A549 (cell line): ENCODE measurements at regions not wholly inside any gene's neighbourhood (a gene's known extent, or its start where the extent isn't known, plus 50 kb on each side); places are given as distances from the start of the nearest gene placed in this dataset.

Experiments used
- ATAC-seq, 2 experiments: fragments of 200-7000 bp in 1 of 2; fragments of >200 bp in 1 of 2; cut with Nextera tagmentation in 1 of 2; cut with Tn5 transposase in 1 of 2; 3 replicates each; pipeline versions ENCODE4 v1.8.0 to v1.9.1; 2018 to 2020; ENCODE audit warnings: mild to moderate bottlenecking in 1 of 2, moderate library complexity in 1 of 2
- CTCF ChIA-PET: fragments of 300-600 bp; sonication (Branson Sonifier 250); formaldehyde crosslinking; extraction: SDS; loops from one replicate; lab custom pipeline; 2021; ENCODE audit warnings: antibody characterized with exemption, inconsistent platforms; lab: Yijun Ruan, JAX
- POLR2A ChIA-PET: fragments of 350-600 bp; formaldehyde crosslinking; extraction: SDS; loops from one replicate; lab custom pipeline; 2021; ENCODE audit warnings: antibody characterized with exemption, inconsistent platforms; lab: Yijun Ruan, JAX
- DNase-seq, 2 experiments: peaks; one replicate each; pipeline versions ENCODE4 v3.0.0 to v3.0.0-alpha.2; 2011 to 2016; ENCODE audit warnings: low read depth in 1 of 2, low spot score in 1 of 2
- FAIRE-seq: peaks from 2 replicates; lab custom pipeline; 2011; peaks lifted over from hg19 to GRCh38; lab: Jason Lieb, UNC
- H3K27ac ChIP-seq, 2 experiments: fragments of >200 bp; sonication (Bioruptor Twin); formaldehyde crosslinking; 3 replicates each; pipeline ENCODE4 v1.5.1; 2016 to 2017
- H3K4me1 ChIP-seq: fragments of >200 bp; sonication (Bioruptor Twin); formaldehyde crosslinking; 3 replicates; pipeline ENCODE4 v1.6.1; 2016
- H3K4me2 ChIP-seq: fragments of >200 bp; sonication (Bioruptor Twin); formaldehyde crosslinking; 3 replicates; pipeline ENCODE4 v1.6.1; 2016
- H3K4me3 ChIP-seq: fragments of >200 bp; sonication (Bioruptor Twin); formaldehyde crosslinking; 3 replicates; pipeline ENCODE4 v1.5.1; 2016
- H3K9me3 ChIP-seq: fragments of >200 bp; sonication (Bioruptor Twin); formaldehyde crosslinking; 3 replicates; pipeline ENCODE4 v1.6.1; 2016
- ATOH8 ChIP-seq: fragments of 250-450 bp; sonication (Bioruptor Pico); IDR thresholded peaks from 2 replicates; pipeline ENCODE4 v1.5.0; 2020; ENCODE audit warnings: low read depth, mild to moderate bottlenecking, moderate library complexity
- BCL3 ChIP-seq: fragments of >200 bp; sonication (Bioruptor Twin); formaldehyde crosslinking; IDR thresholded peaks from 3 replicates; pipeline ENCODE4 v1.6.1; 2016
- CHD4 ChIP-seq: fragments of 200-600 bp; sonication (generic); IDR thresholded peaks from 2 replicates; pipeline ENCODE4 v1.6.1; 2016; ENCODE audit warnings: antibody characterized with exemption, mild to moderate bottlenecking, borderline replicate concordance
- E2F6 ChIP-seq: IDR thresholded peaks from 2 replicates; pipeline ENCODE4 v1.6.1; 2012; ENCODE audit warnings: low read depth, borderline replicate concordance
- EHMT2 ChIP-seq: fragments of 200-600 bp; sonication (generic); IDR thresholded peaks from 2 replicates; pipeline ENCODE4 v1.6.1; 2016; ENCODE audit warnings: antibody characterized with exemption, low read depth, mild to moderate bottlenecking, moderate library complexity
- ELK1 ChIP-seq: fragments of 150-350 bp; IDR thresholded peaks from 2 replicates; pipeline ENCODE4 v1.6.1; 2014; ENCODE audit warnings: low read depth, mild to moderate bottlenecking, low read length
- ESRRA ChIP-seq: fragments of 150-350 bp; IDR thresholded peaks from 2 replicates; pipeline ENCODE4 v1.6.1; 2014; ENCODE audit warnings: mild to moderate bottlenecking, low read length, borderline replicate concordance
- FOSB ChIP-seq: fragments of 250-450 bp; sonication (Bioruptor Pico); IDR thresholded peaks from 2 replicates; pipeline ENCODE4 v1.5.0; 2020; ENCODE audit warnings: mild to moderate bottlenecking, moderate library complexity
- FOSL2 ChIP-seq, 2 experiments: fragments of 450-650 bp in 1 of 2; fragments of >200 bp in 1 of 2; sonication (Bioruptor Twin) in 1 of 2; formaldehyde crosslinking; IDR thresholded peaks; 2 replicates each; pipeline versions ENCODE4 v1.5.0 to v1.6.1; 2016 to 2020; ENCODE audit warnings: mild to moderate bottlenecking in 1 of 2, moderate library complexity in 1 of 2
- GATA3 ChIP-seq: IDR thresholded peaks from 2 replicates; pipeline ENCODE4 v1.6.1; 2012; ENCODE audit warnings: borderline replicate concordance
- HDAC2 ChIP-seq: fragments of 200-600 bp; sonication (generic); IDR thresholded peaks from 2 replicates; pipeline ENCODE4 v1.6.1; 2016
- HES2 ChIP-seq: fragments of >200 bp; sonication (Bioruptor Twin); formaldehyde crosslinking; IDR thresholded peaks from 2 replicates; pipeline ENCODE4 v1.6.1; 2016
- HMGXB4 ChIP-seq: fragments of 250-450 bp; sonication (Bioruptor Pico); IDR thresholded peaks from 2 replicates; pipeline ENCODE4 v1.5.0; 2021; ENCODE audit warnings: mild to moderate bottlenecking, moderate library complexity, borderline replicate concordance
- HOXB5 ChIP-seq: fragments of 250-450 bp; sonication (Bioruptor Pico); IDR thresholded peaks from 2 replicates; pipeline ENCODE4 v1.5.0; 2020; ENCODE audit warnings: mild to moderate bottlenecking, moderate library complexity
- JUN ChIP-seq, 2 experiments: fragments of >200 bp; sonication (Bioruptor Twin); formaldehyde crosslinking; IDR thresholded peaks; 2 replicates in 1 of 2; 3 replicates in 1 of 2; pipeline ENCODE4 v1.6.1; 2016 to 2017
- MAX ChIP-seq: IDR thresholded peaks from 2 replicates; pipeline ENCODE4 v1.6.1; 2012
- MAZ ChIP-seq: fragments of 150-350 bp; IDR thresholded peaks from 2 replicates; pipeline ENCODE4 v1.6.1; 2014; ENCODE audit warnings: antibody characterized with exemption, low read depth, low read length, borderline replicate concordance
- MYC ChIP-seq: IDR thresholded peaks from 2 replicates; pipeline ENCODE4 v1.6.1; 2012; ENCODE audit warnings: mild to moderate bottlenecking, inconsistent platforms, low read length, improper control_type of control experiment, borderline replicate concordance
- NFE2L2 ChIP-seq: fragments of 150-350 bp; conservative IDR thresholded peaks from 2 replicates; pipeline ENCODE4 v1.6.1; 2014; ENCODE audit warnings: low read length
- NR3C1 ChIP-seq: fragments of >200 bp; sonication (Bioruptor Twin); formaldehyde crosslinking; IDR thresholded peaks from 3 replicates; pipeline ENCODE4 v1.6.1; 2017
- PBX3 ChIP-seq: IDR thresholded peaks from 2 replicates; pipeline ENCODE4 v1.6.1; 2012
- POLR2A ChIP-seq: IDR thresholded peaks from 2 replicates; pipeline ENCODE4 v1.6.1; 2012; ENCODE audit warnings: mild to moderate bottlenecking, low read length
- RARB ChIP-seq: fragments of 250-450 bp; sonication (Bioruptor Pico); IDR thresholded peaks from 2 replicates; pipeline ENCODE4 v1.8.0; 2021; ENCODE audit warnings: mild to moderate bottlenecking, moderate library complexity
- RFX5 ChIP-seq: fragments of 450-650 bp; IDR thresholded peaks from 2 replicates; pipeline ENCODE4 v1.7.1; 2014; ENCODE audit warnings: antibody characterized with exemption, mild to moderate bottlenecking, moderate library complexity
- RNF2 ChIP-seq: fragments of 200-600 bp; sonication (generic); IDR thresholded peaks from 2 replicates; pipeline ENCODE4 v1.6.1; 2016; ENCODE audit warnings: low read depth, mild to moderate bottlenecking, antibody characterized with exemption, moderate library complexity, borderline replicate concordance
- ZFP36 ChIP-seq: fragments of 450-650 bp; IDR thresholded peaks from 2 replicates; pipeline ENCODE4 v1.6.1; 2014; ENCODE audit warnings: borderline replicate concordance; ENCODE audit not compliant: partially characterized antibody
- ZSCAN20 ChIP-seq: fragments of 250-450 bp; sonication (Bioruptor Pico); IDR thresholded peaks from 2 replicates; pipeline ENCODE4 v1.8.0; 2022; ENCODE audit warnings: mild to moderate bottlenecking, moderate library complexity
- WGBS: methylation state at CpG from one replicate; pipeline ENCODE4 v1.1.6; 2017; ENCODE audit errors: missing lambda C conversion rate; 5-methylcytosine and 5-hydroxymethylcytosine counted together

GRCh38 chr2:43092520-43093179 is 133.8 kb downstream of the ZFP36L2 start:
- H3K4me3 ChIP-seq, result no peak overlapping the region
- H3K4me2 ChIP-seq, result no peak overlapping the region
- DNase-seq (no peak), ATAC-seq (no peak)
- CTCF ChIA-PET, result interaction anchor here (0.6 to 2.2 kb wide), 7 partner anchors 9 to 145 kb away, joined by 3 to 9 read pairs (median 4); no protein-coding TSS in a partner anchor
- H3K27ac ChIP-seq, result no peak overlapping the region; a peak in 1 of 6 replicates
- 57% methylated on average over 2 of the region's 2 CpGs for WGBS
- no peak for TF ChIP-seq E2F6
- no peak for TF ChIP-seq GATA3
- no peak for TF ChIP-seq RNF2
- no peak for TF ChIP-seq ESRRA
- no peak for TF ChIP-seq HOXB5 (CRISPR knock-in tag)
- no peak for TF ChIP-seq RARB (CRISPR knock-in tag)
- no peak for TF ChIP-seq RFX5
- TF ChIP-seq POLR2A, result no peak
- no peak for TF ChIP-seq BCL3
- TF ChIP-seq NR3C1, result no peak
- no peak for TF ChIP-seq EHMT2
- no peak for TF ChIP-seq FOSL2 (IDR thresholded peaks at IDR 0.05)
- TF ChIP-seq FOSL2 (CRISPR knock-in tag; IDR thresholded peaks at IDR 0.05), result no peak
- no peak for TF ChIP-seq ELK1
- TF ChIP-seq JUN (IDR thresholded peaks at IDR 0.05), result no peak
- no peak for TF ChIP-seq MAX
- TF ChIP-seq ZSCAN20 (CRISPR knock-in tag), result no peak
- TF ChIP-seq FOSB (CRISPR knock-in tag), result no peak
- TF ChIP-seq HES2, result no peak
- TF ChIP-seq, all 56 proteins: peak for 0
- POLR2A ChIA-PET, result no interaction called here
- Histone ChIP-seq H3K9me3 (peaks cover 20% of the 10 kb centered on the region), H3K4me1 (peaks cover 17% of the 10 kb centered on the region)
- FAIRE-seq, result no peak

GRCh38 chr2:43090317-43090716 is 136.1 kb downstream of the ZFP36L2 start:
- 0% methylated on average over 1 of the region's 1 CpG for WGBS
- TF ChIP-seq PBX3, result no peak
- no peak for TF ChIP-seq MYC
- no peak for TF ChIP-seq MAZ
- no peak for TF ChIP-seq HDAC2
- no peak for TF ChIP-seq ATOH8 (CRISPR knock-in tag)
- TF ChIP-seq RFX5, result no peak
- TF ChIP-seq ZFP36, result no peak
- no peak for TF ChIP-seq HMGXB4 (CRISPR knock-in tag)
- TF ChIP-seq MAX, result no peak
- no peak for TF ChIP-seq ESRRA
- no peak for TF ChIP-seq CHD4
- no peak for TF ChIP-seq NFE2L2
- no peak for TF ChIP-seq JUN (IDR thresholded peaks at IDR 0.05)

More at GRCh38 chr2:43090317-43090716, 136.1 kb downstream of the ZFP36L2 start:
- ChIA-PET CTCF (interaction anchor here (0.6 to 1.2 kb wide), 3 partner anchors 13 to 90 kb away, joined by 3 read pairs; no protein-coding TSS in a partner anchor), POLR2A (no interaction called here)
- DNase-seq (no peak), FAIRE-seq (no peak), ATAC-seq (no peak)
- Histone ChIP-seq H3K27ac (no peak overlapping the region), H3K4me2 (no peak overlapping the region), H3K4me1 (peaks cover 40% of the 10 kb centered on the region), H3K9me3 (peaks cover 20% of the 10 kb centered on the region), H3K4me3 (no peak overlapping the region)
